ENCODE measurements at regions not wholly inside any gene's neighbourhood (a gene's known extent, or its start where the extent isn't known, plus 50 kb on each side); places are given as distances from the start of the nearest gene placed in this dataset.

DNA sequence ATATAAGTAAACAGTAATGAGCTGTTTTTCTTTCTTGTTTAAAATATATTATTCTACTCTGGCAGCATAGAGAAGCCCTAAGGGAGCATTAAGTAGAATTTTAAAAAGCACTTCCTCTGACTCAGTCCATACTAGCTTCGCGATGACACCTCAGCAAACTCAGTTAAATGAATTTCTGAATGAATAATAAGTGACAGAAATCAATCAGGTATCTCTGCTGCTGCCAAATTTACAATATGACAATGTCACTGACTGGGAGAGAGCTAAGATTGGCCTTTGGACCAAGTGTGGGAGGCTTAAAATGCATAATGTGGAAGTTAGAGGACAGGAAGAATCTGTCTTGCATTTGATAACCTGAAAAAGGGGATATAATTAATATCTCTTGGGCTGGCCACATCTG is 296.1 kb downstream of the HHIPL2 start:
- TF ChIP-seq, protein P1, sequence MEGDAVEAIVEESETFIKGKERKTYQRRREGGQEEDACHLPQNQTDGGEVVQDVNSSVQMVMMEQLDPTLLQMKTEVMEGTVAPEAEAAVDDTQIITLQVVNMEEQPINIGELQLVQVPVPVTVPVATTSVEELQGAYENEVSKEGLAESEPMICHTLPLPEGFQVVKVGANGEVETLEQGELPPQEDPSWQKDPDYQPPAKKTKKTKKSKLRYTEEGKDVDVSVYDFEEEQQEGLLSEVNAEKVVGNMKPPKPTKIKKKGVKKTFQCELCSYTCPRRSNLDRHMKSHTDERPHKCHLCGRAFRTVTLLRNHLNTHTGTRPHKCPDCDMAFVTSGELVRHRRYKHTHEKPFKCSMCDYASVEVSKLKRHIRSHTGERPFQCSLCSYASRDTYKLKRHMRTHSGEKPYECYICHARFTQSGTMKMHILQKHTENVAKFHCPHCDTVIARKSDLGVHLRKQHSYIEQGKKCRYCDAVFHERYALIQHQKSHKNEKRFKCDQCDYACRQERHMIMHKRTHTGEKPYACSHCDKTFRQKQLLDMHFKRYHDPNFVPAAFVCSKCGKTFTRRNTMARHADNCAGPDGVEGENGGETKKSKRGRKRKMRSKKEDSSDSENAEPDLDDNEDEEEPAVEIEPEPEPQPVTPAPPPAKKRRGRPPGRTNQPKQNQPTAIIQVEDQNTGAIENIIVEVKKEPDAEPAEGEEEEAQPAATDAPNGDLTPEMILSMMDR (IDR thresholded peaks at IDR 0.05): no peak
- TF ChIP-seq POLR2AphosphoS5 (IDR thresholded peaks at IDR 0.05) (no peak), POLR2A (IDR thresholded peaks at IDR 0.05) (no peak)
